GM13977 (cell line): ENCODE measurements at regions not wholly inside any gene's neighbourhood (a gene's known extent, or its start where the extent isn't known, plus 50 kb on each side); places are given as distances from the start of the nearest gene placed in this dataset.

Experiments used
- DNase-seq: peaks from one replicate; pipeline ENCODE4 v3.0.0; 2012; ENCODE audit warnings: low spot score
- in situ Hi-C: fragments of 300-500 bp; cut with MboI; formaldehyde crosslinking; loops from one replicate; pipeline ENCODE4 v1.12.0; 2022; ENCODE audit warnings: low sequenced_read_pairs, low pct_unique_long_range_greater_than_20kb, mixed read lengths, inconsistent platforms; ENCODE audit not compliant: unreplicated experiment
- TF ChIP-seq, protein P1 (sequence below): IDR thresholded peaks from 2 replicates; pipeline ENCODE4 v1.5.1; 2012; ENCODE audit warnings: mild to moderate bottlenecking, control low read depth; ENCODE audit not compliant: insufficient read depth; ENCODE audit errors: extremely low read depth, missing control alignments

DNA sequence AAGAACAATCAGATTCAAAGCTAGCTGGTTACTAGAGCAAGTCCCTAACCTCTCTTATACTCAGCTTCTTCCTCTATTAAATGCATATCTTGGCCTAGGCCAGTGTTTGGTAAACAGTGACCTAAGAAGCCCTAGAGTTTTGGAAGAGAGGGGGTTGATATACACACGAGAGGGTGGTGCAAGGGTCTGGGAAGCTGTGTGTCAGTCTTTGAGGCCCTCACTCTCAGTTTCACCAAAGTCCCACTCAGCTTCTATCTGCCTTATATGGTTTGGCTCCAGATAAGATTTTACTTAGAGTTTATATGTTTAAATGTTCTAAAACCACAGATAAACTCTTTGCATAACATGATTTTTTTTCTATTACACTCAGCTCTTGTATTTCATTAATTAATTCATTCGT is 526.1 kb upstream of the BTBD3 start:
- DNase-seq, result no peak
- TF ChIP-seq, protein P1, sequence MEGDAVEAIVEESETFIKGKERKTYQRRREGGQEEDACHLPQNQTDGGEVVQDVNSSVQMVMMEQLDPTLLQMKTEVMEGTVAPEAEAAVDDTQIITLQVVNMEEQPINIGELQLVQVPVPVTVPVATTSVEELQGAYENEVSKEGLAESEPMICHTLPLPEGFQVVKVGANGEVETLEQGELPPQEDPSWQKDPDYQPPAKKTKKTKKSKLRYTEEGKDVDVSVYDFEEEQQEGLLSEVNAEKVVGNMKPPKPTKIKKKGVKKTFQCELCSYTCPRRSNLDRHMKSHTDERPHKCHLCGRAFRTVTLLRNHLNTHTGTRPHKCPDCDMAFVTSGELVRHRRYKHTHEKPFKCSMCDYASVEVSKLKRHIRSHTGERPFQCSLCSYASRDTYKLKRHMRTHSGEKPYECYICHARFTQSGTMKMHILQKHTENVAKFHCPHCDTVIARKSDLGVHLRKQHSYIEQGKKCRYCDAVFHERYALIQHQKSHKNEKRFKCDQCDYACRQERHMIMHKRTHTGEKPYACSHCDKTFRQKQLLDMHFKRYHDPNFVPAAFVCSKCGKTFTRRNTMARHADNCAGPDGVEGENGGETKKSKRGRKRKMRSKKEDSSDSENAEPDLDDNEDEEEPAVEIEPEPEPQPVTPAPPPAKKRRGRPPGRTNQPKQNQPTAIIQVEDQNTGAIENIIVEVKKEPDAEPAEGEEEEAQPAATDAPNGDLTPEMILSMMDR, result no peak
- in situ Hi-C loops, result no loop called here

DNA sequence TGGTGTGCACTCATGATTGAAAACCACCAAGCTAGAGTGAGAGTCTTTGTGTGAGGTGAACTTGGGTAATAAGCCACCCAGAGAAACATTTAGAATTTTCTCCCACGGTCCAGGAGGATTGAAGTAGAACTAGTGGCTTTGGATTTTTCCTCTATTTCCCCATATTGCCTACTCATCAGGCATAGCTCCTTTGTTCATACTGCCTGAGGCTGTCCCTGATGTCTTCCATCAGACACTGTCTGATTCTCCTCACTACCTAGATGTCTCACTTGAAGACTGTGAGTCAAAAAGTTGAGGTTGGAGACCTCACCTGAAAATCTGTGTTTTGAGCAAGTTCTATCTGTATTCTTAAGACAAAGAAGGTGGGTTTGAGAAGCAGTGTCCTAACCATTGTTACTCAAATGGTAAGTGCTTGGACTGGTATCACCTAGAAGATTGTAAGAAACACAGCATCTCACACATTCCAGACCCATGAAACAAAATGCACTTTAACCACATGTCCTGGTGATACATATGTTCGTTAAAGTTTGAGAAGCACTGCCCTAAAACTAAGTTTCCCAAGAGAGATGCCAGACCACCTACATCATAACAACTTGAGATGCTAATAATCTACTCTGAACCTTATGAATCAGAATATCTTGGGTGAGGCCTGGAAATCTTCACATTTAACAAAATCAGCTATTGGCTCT is 523.4 kb upstream of the BTBD3 start:
- DNase-seq, result no peak
- in situ Hi-C loops, result no loop called here
- TF ChIP-seq, protein P1, result no peak

DNA sequence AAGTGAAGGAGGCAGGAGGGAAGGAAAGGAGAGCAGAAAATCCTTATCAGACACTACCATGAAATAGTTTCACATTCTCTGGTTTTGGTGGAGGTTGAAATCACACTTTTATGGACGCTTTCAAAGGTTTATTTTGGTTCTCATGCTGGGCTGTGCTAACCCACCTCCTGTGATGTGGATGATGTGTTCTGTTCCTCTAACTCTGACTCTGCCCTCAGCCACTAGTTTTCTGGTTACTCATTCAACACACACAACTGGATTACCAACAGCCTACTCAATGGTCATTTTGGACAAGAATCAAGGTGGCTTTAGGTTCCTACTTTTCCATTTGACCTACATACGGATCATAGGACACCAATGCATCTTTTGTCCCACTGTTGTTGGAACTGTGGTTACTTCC is 522.1 kb upstream of the BTBD3 start:
- DNase-seq, result no peak
- TF ChIP-seq, protein P1, result no peak
- in situ Hi-C loops, result no loop called here

DNA sequence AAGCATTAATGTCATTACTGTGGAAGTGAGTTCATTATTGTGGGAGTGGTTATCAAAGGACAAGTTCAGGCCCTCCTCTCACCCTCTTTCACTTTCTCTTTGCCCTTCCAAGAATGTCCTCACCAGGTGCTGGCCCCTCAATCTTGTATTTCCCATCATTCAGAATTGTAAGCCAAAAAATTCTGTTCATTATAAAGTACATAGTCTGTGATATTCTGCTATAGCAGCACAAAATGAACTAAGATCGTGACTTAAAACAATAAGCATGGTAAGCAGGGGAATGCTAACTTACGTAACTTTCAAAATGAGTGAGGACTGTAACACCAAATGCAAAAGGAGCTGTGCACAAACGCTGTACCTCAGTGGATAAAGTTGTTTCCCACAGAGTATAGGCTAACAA is 515.7 kb upstream of the BTBD3 start:
- TF ChIP-seq, protein P1, result no peak
- in situ Hi-C loops, result no loop called here
- DNase-seq, result no peak

DNA sequence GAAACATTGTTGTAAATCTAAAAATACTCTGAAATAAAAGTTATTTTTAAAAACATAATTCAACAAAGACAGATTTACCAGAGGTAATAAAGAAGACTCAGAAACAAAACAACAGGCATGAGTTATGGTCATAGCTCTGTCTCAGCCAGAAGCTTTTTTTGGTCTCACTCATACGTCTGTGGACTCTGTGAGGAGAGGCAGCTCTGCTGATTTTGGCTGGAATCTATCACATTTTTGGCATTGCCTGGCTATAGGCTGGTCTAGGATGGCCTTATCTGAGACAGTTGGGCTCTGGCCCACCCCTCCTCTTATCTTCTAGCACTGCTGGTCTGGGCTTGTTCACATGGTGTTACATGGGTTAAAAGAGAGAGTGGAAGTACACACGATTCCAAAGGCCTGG is 514.0 kb upstream of the BTBD3 start:
- TF ChIP-seq, protein P1, result no peak
- in situ Hi-C loops, result no loop called here
- no peak for DNase-seq

DNA sequence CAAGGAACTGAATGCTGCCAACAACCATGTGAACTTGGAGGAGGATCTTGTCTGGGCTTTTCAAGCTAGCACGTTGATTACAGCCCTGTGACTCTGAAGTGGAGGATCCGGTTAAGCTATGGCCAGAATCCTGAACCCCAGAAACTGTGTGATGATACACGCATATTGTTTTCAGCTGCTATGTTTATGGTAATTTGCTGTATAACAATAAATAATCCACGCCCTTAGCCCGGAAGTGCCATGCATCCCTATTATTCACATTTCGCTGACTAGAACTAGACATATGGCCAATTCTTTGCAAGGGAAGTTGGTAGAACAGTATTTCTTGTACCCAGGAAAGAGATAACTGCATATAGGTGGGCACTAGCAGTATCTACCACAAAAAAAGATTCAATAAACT is 510.8 kb upstream of the BTBD3 start:
- in situ Hi-C loops, result no loop called here

More for the DNA sequence above, 510.8 kb upstream of the BTBD3 start:
- TF ChIP-seq, protein P1, result no peak
- no peak for DNase-seq
